ENCODE measurements at regions not wholly inside any gene's neighbourhood (a gene's known extent, or its start where the extent isn't known, plus 50 kb on each side); places are given as distances from the start of the nearest gene placed in this dataset.

DNA sequence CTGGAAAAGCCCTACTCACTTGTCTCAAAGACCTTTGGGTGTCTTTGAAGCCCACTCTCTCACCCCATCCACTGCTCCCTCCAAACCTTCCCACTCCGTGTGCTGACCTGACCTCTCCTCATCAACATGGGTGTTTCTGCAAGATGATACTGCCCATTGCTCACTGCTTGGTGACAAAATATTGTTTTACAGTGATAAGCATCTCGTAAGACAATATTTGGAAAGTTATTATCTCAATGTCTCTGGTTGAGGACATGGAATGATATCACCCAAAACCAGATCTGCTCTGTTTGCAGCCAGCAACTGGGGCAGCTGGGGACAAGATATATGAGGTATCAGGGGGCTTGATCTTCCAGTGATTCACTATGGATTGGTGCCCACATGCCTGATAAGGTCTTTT, 195.8 kb downstream of the SALL1 start:
- TF ChIP-seq, protein P1, sequence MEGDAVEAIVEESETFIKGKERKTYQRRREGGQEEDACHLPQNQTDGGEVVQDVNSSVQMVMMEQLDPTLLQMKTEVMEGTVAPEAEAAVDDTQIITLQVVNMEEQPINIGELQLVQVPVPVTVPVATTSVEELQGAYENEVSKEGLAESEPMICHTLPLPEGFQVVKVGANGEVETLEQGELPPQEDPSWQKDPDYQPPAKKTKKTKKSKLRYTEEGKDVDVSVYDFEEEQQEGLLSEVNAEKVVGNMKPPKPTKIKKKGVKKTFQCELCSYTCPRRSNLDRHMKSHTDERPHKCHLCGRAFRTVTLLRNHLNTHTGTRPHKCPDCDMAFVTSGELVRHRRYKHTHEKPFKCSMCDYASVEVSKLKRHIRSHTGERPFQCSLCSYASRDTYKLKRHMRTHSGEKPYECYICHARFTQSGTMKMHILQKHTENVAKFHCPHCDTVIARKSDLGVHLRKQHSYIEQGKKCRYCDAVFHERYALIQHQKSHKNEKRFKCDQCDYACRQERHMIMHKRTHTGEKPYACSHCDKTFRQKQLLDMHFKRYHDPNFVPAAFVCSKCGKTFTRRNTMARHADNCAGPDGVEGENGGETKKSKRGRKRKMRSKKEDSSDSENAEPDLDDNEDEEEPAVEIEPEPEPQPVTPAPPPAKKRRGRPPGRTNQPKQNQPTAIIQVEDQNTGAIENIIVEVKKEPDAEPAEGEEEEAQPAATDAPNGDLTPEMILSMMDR (IDR thresholded peaks at IDR 0.05; ENCODE audit: control extremely low read depth in 1 of 3, insufficient read depth in 1 of 3, low read depth in 1 of 3, low read length in 3 of 3), result no peak
- TF ChIP-seq CBX8 (IDR thresholded peaks at IDR 0.05; ENCODE audit: borderline replicate concordance, low read depth, low read length) (no peak), PHF8 (conservative IDR thresholded peaks at IDR 0.05; ENCODE audit: low read depth, low read length) (no peak), POLR2A (IDR thresholded peaks at IDR 0.05; ENCODE audit: control extremely low read depth in 1 of 2, low read depth in 2 of 2, low read length in 2 of 2) (no peak), YY1 (IDR thresholded peaks at IDR 0.05; ENCODE audit: low read depth, low read length) (no peak), TBP (IDR thresholded peaks at IDR 0.05; ENCODE audit: low read depth, low read length) (no peak), POLR2AphosphoS5 (IDR thresholded peaks at IDR 0.05; ENCODE audit: low read depth, low read length) (no peak)
